ENCODE measurements at regions not wholly inside any gene's neighbourhood (a gene's known extent, or its start where the extent isn't known, plus 50 kb on each side); places are given as distances from the start of the nearest gene placed in this dataset.

- DNase-seq = no peak
These were observed 156.7 kb downstream of the AXIN2 start for GRCh38 chr17:65404761-65405160.

GRCh38 chr17:65403626-65404025 is 157.8 kb downstream of the AXIN2 start:
- DNase-seq = no peak

- DNase-seq = no peak
These were observed 158.6 kb downstream of the AXIN2 start for GRCh38 chr17:65402513-65403496.

GRCh38 chr17:65401561-65401960 is 159.9 kb downstream of the AXIN2 start:
- DNase-seq = peak in 1 of 5 experiments; percentile 25

- no peak for DNase-seq
These were observed 160.7 kb downstream of the AXIN2 start for GRCh38 chr17:65400701-65401100.

GRCh38 chr17:65398040-65398787 is 163.2 kb downstream of the AXIN2 start:
- DNase-seq = peak in 1 of 5 experiments; percentile 26

GRCh38 chr17:65395924-65396323 is 165.5 kb downstream of the AXIN2 start:
- DNase-seq = no peak

GRCh38 chr17:65394811-65395472 is 166.5 kb downstream of the AXIN2 start:
- DNase-seq = peak in 1 of 5 experiments; percentile 18

GRCh38 chr17:65393514-65393913 is 167.9 kb downstream of the AXIN2 start:
- DNase-seq = no peak

GRCh38 chr17:65389949-65390348 is 171.5 kb downstream of the AXIN2 start:
- DNase-seq = no peak

GRCh38 chr17:65389426-65389825 is 172.0 kb downstream of the AXIN2 start:
- no peak for DNase-seq

GRCh38 chr17:65388911-65389310 is 172.5 kb downstream of the AXIN2 start:
- no peak for DNase-seq

GRCh38 chr17:65387322-65387721 is 174.1 kb downstream of the AXIN2 start:
- DNase-seq = no peak

GRCh38 chr17:65385726-65386125 is 175.7 kb downstream of the AXIN2 start:
- no peak for DNase-seq

GRCh38 chr17:65385071-65385470 is 176.4 kb downstream of the AXIN2 start:
- DNase-seq = no peak

GRCh38 chr17:65381152-65381551 is 180.3 kb downstream of the AXIN2 start:
- no peak for DNase-seq

GRCh38 chr17:65374966-65375365 is 186.5 kb downstream of the AXIN2 start:
- DNase-seq = no peak

GRCh38 chr17:65371702-65372101 is 189.7 kb downstream of the AXIN2 start:
- no peak for DNase-seq

GRCh38 chr17:65370669-65371131 is 190.7 kb downstream of the AXIN2 start:
- peak in 2 of 5 experiments; percentile 5 to 30 for DNase-seq

- DNase-seq = no peak
These were observed 193.1 kb downstream of the AXIN2 start for GRCh38 chr17:65368341-65368740.

- DNase-seq = peak in 1 of 5 experiments; percentile 74
These were observed 195.2 kb downstream of the AXIN2 start for GRCh38 chr17:65366102-65366844.

GRCh38 chr17:65365169-65365568 is 196.3 kb downstream of the AXIN2 start:
- no peak for DNase-seq
